Hepatocyte (in vitro differentiated cells): ENCODE measurements at regions not wholly inside any gene's neighbourhood (a gene's known extent, or its start where the extent isn't known, plus 50 kb on each side); places are given as distances from the start of the nearest gene placed in this dataset.
A peak's percentile ranks its signal among the peaks of the same experiment; 100 is the strongest.

Experiments
- DNase-seq: peaks from one replicate; pipeline ENCODE4 v3.0.0-alpha.2; 2016; ENCODE audit warnings: low spot score
- H2AFZ ChIP-seq: fragments of 200-600 bp; sonication (generic); 2 replicates; pipeline ENCODE4 v1.6.0; 2016; ENCODE audit warnings: antibody characterized with exemption, mild to moderate bottlenecking
- H3K27ac ChIP-seq: fragments of 200-600 bp; sonication (generic); 2 replicates; pipeline ENCODE4 v1.5.1; 2016; ENCODE audit warnings: mild to moderate bottlenecking
- H3K27me3 ChIP-seq: fragments of 200-600 bp; sonication (generic); 2 replicates; pipeline ENCODE4 v1.6.1; 2016
- H3K36me3 ChIP-seq: fragments of 200-600 bp; sonication (generic); replicated peaks from 2 replicates; pipeline ENCODE4 v1.5.1; 2016; ENCODE audit warnings: low read depth; ENCODE audit not compliant: insufficient read depth
- H3K4me1 ChIP-seq: fragments of 200-600 bp; sonication (generic); 2 replicates; pipeline ENCODE4 v1.5.1; 2016; ENCODE audit warnings: mild to moderate bottlenecking, moderate library complexity; ENCODE audit not compliant: insufficient read depth
- H3K4me2 ChIP-seq: fragments of 200-600 bp; sonication (generic); 2 replicates; pipeline ENCODE4 v1.6.0; 2016
- H3K4me3 ChIP-seq: fragments of 200-600 bp; sonication (generic); 2 replicates; pipeline ENCODE4 v1.5.1; 2016; ENCODE audit warnings: mild to moderate bottlenecking
- H3K79me2 ChIP-seq: fragments of 200-600 bp; sonication (generic); 2 replicates; pipeline ENCODE4 v1.6.0; 2017; ENCODE audit warnings: mild to moderate bottlenecking
- H3K9me2 ChIP-seq: fragments of 200-600 bp; sonication (generic); replicated peaks from 2 replicates; pipeline ENCODE4 v1.6.0; 2017; ENCODE audit warnings: mild to moderate bottlenecking; ENCODE audit not compliant: insufficient read depth
- H3K9me3 ChIP-seq: fragments of 200-600 bp; sonication (generic); 2 replicates; pipeline ENCODE4 v1.5.1; 2016; ENCODE audit warnings: low read depth, mild to moderate bottlenecking
- H4K20me1 ChIP-seq: fragments of 200-600 bp; sonication (generic); 2 replicates; pipeline ENCODE4 v1.6.0; 2016; ENCODE audit warnings: mild to moderate bottlenecking; ENCODE audit not compliant: insufficient read depth, poor library complexity, severe bottlenecking
- EZH2 ChIP-seq: fragments of 200-600 bp; sonication (generic); IDR thresholded peaks from 2 replicates; pipeline ENCODE4 v1.6.1; 2016; ENCODE audit warnings: antibody characterized with exemption, mild to moderate bottlenecking, borderline replicate concordance
- EZH2phosphoT487 ChIP-seq: fragments of 200-600 bp; sonication (generic); IDR thresholded peaks from one replicate; pipeline ENCODE4 v1.6.1; 2018; ENCODE audit warnings: antibody characterized with exemption, mild to moderate bottlenecking, low read depth, moderate library complexity; ENCODE audit not compliant: unreplicated experiment, severe bottlenecking
- WGBS: methylation state at CpG from one replicate; pipeline ENCODE4 v1.1.6; 2016; ENCODE audit warnings: low lambda C conversion rate; ENCODE audit errors: missing lambda C conversion rate; 5-methylcytosine and 5-hydroxymethylcytosine counted together
- TF ChIP-seq, protein P1 (sequence below): fragments of 200-600 bp; sonication (generic); IDR thresholded peaks from 2 replicates; pipeline ENCODE4 v1.5.1; 2016; ENCODE audit warnings: antibody characterized with exemption, mild to moderate bottlenecking; ENCODE audit not compliant: poor library complexity

DNA sequence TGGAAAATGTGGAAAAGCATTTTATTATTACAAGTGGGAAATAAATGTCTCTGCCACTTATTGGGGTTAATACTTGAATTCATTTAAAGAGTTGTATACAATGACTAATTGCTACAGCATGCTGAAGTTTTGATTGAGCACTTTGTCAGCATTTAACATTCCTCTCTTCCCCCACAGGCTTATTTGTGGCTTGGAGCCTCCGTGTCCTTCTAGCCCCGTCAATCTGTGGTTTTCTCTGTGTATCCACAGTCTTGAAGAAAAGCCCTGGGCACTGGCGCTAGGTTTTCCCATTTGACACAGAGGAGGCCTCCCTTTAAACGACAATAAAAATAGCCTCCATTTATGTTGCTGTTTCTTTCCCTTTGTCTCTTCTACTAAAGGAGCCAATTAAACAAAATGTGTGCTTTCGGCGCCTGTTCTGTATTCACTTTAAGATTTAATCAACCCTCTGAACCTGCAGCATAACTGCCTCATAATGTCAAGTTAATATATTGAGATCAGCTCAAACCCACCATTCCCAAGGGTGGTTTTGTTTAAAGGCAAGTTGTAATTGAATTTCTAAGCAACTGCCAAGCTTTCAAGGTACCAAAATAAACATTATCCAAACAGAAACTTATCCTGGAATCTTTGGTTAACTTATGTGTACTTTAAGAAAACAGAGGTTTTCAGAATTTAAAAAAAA is 92.9 kb upstream of the ADRA1D start:
- Histone ChIP-seq H3K4me1 (peaks cover 4% of the 10 kb centered on the region), H3K79me2 (no peaks in the 10 kb centered on the region), H3K9me2 (no peaks in the 10 kb centered on the region), H3K36me3 (no peaks in the 10 kb centered on the region), H3K27me3 (no peaks in the 10 kb centered on the region), H3K9me3 (no peaks in the 10 kb centered on the region), H3K27ac (peak overlapping the region; percentile 1), H3K4me3 (no peak overlapping the region), H3K4me2 (peak overlapping the region; percentile 1), H2AFZ (no peak overlapping the region), H4K20me1 (no peaks in the 10 kb centered on the region)
- WGBS = 41% methylated on average over 6 of the region's 6 CpGs
- no peak for TF ChIP-seq EZH2
- TF ChIP-seq, protein P1, sequence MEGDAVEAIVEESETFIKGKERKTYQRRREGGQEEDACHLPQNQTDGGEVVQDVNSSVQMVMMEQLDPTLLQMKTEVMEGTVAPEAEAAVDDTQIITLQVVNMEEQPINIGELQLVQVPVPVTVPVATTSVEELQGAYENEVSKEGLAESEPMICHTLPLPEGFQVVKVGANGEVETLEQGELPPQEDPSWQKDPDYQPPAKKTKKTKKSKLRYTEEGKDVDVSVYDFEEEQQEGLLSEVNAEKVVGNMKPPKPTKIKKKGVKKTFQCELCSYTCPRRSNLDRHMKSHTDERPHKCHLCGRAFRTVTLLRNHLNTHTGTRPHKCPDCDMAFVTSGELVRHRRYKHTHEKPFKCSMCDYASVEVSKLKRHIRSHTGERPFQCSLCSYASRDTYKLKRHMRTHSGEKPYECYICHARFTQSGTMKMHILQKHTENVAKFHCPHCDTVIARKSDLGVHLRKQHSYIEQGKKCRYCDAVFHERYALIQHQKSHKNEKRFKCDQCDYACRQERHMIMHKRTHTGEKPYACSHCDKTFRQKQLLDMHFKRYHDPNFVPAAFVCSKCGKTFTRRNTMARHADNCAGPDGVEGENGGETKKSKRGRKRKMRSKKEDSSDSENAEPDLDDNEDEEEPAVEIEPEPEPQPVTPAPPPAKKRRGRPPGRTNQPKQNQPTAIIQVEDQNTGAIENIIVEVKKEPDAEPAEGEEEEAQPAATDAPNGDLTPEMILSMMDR = no peak
- TF ChIP-seq EZH2phosphoT487 = no peak
- DNase-seq = peak; percentile 36

DNA sequence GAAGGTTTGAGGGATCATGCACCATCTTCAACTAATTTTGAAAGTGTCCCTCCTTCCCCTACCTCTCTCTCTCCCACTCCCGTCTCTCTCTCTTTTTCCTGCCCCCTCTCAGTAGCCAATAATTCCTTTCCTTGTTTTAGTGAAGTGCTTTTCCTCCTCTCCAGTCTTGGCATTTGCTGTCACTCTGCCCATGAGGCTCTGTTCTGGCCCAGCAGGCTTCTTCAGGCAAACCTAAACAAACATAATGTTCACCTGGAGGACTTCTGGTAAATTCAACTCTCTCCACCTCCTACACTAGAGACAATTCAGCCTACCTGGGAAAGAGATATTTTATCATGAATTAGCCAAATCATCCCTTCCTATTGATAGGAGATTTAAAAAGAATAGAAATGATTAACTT is 86.6 kb upstream of the ADRA1D start:
- 62% methylated on average over 1 of the region's 1 CpG for WGBS
- TF ChIP-seq EZH2 = no peak
- no peak for TF ChIP-seq EZH2phosphoT487
- TF ChIP-seq, protein P1 = no peak
- Histone ChIP-seq H3K27me3 (no peaks in the 10 kb centered on the region), H3K79me2 (no peaks in the 10 kb centered on the region), H4K20me1 (no peaks in the 10 kb centered on the region), H3K27ac (no peak overlapping the region), H3K9me3 (no peaks in the 10 kb centered on the region), H3K4me3 (no peak overlapping the region), H3K4me2 (no peak overlapping the region), H3K9me2 (no peaks in the 10 kb centered on the region), H2AFZ (no peak overlapping the region), H3K4me1 (no peaks in the 10 kb centered on the region), H3K36me3 (no peaks in the 10 kb centered on the region)
- DNase-seq = no peak

DNA sequence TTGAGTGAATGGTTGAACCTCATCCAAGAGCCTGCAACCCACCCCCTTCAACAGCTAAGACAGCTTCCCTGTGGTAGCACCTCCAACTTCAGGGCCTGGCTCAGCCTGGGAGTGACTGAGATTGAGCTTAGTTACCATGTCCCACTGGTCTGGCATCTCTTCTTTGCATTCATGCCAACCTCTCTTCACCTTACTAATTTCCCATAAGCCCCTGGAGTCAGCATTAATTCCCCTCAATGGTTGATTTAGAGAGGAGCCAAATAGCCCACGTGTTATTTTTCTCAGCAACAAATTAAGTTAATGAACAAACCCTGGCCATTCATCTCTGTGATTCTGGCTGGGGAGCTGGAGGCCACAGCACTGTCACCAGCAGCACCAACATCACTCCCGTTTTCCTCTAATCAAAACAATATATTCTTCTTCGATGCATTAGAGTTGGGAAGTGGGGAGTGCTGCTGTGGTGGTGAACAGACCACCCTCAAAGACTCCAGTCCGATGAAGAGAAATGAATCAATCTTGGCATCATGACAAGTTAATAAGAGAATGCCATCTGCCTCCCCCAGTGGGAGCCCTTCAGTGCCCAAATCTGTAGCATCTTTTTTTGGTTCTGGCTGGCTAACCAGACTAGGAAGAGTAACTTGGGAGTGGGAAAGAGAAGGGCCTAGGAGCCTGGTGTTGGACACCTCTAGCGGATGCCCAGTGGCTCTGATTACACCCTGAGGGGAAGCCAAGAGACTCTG is 83.2 kb upstream of the ADRA1D start:
- Histone ChIP-seq H3K4me1 (no peaks in the 10 kb centered on the region), H3K4me2 (no peak overlapping the region), H3K36me3 (no peaks in the 10 kb centered on the region), H3K9me3 (no peaks in the 10 kb centered on the region), H3K4me3 (no peak overlapping the region), H3K27me3 (no peaks in the 10 kb centered on the region), H3K79me2 (no peaks in the 10 kb centered on the region), H3K9me2 (no peaks in the 10 kb centered on the region), H2AFZ (no peak overlapping the region), H4K20me1 (no peaks in the 10 kb centered on the region), H3K27ac (no peak overlapping the region)
- no peak for DNase-seq
- TF ChIP-seq EZH2 (no peak), EZH2phosphoT487 (no peak)
- TF ChIP-seq, protein P1 = no peak
- 78% methylated on average over 5 of the region's 5 CpGs for WGBS
